NCI-H146 treated with DMSO at 0.1 percent for 48 hours (cell line): ENCODE measurements at regions not wholly inside any gene's neighbourhood (a gene's known extent, or its start where the extent isn't known, plus 50 kb on each side); places are given as distances from the start of the nearest gene placed in this dataset.

Experiments
- DNase-seq: peaks from one replicate; lab custom pipeline; 2025; ENCODE audit not compliant: unreplicated experiment; lab: John Stamatoyannopoulos, UW

DNA sequence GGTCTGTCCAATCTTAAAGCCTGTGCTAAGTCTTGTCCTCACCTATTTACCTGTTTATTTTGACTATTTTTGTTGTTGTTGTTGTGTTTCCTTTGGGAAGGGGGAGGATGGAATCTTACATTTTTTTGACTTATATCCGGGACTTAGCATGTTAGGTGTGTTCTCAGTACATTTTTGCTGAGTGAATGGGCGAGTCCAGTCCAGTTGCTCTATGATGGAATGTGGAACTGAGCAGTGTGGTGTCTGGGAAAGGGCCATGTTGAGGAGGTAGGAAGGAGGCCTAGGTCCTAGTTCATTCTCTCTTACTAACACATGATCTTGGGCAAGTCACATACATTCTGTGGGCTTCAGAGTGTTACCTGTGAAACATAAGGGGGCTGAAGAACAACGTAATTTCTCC lies 80.9 kb upstream of the SLC38A2 start:
- no peak for DNase-seq

DNA sequence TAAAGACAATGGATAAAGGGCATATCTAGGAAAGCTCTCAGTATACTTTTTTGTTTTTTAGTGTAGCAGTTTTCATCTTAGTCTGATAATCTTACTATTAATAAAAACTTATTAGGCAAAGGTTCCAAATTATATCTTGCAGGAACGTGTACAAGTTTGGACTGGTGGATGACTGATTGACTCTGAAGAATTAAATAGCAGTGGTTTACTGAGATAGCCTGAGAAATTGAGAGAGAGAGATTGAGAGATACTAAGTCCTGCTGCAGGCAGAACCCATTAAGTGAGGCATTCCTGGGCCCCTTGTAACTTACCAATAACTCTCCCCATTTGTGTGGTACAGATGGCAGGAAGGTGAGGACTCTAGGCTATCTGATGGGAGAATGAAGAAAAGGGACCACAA lies 80.2 kb upstream of the SLC38A2 start:
- DNase-seq = no peak

DNA sequence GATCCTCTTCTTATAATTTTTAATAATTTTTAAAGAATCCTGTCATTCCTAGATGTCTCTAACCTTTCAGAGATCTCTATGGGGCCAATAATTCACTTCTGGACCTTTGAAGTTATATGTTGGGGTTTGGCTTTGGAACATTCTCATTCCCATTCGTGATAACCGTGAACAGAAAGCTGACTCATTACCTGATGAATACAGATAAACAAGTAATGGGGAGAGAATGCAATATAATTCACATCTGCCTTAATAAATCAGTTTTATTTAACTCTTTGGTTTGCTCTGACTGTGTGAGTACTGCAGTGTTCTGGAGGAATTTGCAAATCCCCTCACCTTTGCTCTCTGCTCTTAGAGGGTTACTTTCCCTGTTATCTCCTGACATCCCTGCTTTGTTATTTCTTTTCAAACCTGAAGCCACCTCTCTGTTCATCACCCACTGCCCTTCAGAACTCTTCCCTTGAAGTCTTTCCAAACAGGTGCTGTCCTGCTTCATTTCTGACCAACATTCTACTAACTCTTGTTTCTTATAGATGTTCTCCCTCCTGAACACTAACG lies 79.6 kb upstream of the SLC38A2 start:
- DNase-seq = no peak

DNA sequence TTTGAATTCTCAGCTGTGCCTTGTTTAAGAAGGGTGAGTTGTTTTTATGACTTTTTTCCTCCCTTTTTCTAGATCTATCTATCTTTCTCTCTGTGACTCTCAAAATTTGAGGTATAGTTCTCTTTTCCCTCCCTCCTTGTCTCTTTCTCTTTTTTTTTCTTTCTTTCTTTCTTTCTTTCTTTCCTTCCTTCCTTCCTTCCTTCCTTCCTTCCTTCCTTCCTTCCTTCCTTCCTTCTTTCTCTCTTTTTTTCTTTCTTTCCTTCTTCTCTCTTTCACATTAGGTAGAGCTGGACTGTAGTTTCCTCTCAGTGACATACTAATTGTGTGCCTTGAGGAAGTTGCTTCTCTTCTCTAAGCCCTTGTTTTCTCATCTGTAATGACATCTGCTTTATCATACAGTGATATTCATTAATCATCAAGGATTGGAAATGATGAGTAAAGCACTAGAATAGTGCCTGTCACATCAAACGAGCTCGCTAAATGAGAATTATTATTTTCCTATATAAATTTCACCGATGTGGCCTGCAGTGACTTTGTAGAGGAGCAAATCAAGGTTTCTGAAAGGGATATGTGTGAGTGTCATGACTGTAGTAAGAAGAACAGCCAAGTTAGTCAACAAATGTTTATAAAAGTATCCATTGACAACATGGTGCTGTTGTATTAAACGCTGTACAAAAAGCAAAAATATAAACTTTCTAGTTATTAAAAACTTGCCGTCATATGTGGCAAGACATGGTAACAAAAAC lies 78.9 kb upstream of the SLC38A2 start:
- no peak for DNase-seq

- no peak for DNase-seq
These were observed 77.7 kb upstream of the SLC38A2 start for GRCh38 chr12:46450279-46450748.

GRCh38 chr12:46449856-46450255 lies 77.3 kb upstream of the SLC38A2 start:
- no peak for DNase-seq

GRCh38 chr12:46449316-46449715 lies 76.7 kb upstream of the SLC38A2 start:
- no peak for DNase-seq

- DNase-seq = no peak
These were observed 74.1 kb upstream of the SLC38A2 start for GRCh38 chr12:46446645-46447044.

DNA sequence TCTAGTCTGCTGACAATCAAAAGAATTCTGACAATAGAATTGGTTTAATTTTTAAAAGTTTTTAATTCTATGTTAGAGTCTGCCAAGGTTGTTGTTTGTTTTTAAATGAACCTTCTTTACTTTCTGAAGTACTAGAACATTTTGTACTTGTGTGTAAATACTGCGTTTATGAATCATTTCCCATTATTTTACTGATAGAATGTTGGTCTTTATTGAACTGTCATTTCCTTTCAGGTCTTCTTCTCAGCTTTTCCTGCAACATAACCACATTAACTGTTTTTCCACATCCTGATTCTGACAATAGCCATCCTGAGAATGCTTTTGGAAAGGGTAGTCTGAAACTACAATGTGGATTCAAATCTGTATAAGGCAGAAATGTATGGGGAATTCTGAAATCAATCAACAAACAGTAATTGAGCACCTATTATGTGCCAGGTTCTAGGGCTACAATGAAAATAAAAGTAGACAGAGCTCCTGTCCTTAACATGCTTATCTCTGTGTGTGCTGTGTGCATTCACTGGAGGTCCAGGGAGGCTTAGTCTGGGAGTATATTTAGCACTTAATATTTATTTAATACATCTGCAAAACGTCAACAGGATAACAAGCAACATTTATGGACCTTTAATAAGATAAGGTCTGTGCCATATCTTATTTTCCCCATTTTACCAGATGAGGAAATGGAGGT lies 73.1 kb upstream of the SLC38A2 start:
- DNase-seq = no peak

GRCh38 chr12:46445093-46445492 lies 72.5 kb upstream of the SLC38A2 start:
- no peak for DNase-seq

DNA sequence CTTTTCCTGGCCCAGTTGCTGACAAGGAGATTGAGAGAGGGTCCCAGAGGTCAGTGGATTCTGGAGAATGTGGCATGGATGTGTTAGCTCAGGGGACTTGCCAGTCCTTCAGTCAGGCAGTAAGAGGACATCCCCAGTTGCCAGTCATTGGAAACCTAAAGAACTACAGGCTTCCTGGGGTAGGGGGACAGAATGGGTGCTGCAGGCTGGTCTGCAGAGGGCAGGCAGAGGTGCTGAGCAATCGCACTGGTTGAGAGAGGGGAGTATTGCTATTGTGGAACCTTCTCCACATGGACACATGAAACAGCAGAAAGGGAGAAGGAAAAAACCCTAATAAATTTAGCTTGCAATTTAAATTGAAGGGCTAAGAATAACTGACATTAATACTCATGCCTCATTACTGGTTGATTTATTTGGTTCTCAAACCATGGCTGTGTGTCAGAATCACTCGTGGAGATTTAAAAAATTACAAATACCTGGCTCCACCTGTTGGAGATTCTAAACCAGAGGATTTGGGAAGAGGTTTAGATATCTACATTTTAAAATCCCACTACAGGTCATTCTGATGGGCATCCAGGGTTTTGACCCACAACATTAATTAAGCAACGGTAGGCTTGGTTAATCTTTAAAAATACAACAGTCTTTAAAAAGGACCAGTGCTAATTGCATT lies 71.2 kb upstream of the SLC38A2 start:
- no peak for DNase-seq

DNA sequence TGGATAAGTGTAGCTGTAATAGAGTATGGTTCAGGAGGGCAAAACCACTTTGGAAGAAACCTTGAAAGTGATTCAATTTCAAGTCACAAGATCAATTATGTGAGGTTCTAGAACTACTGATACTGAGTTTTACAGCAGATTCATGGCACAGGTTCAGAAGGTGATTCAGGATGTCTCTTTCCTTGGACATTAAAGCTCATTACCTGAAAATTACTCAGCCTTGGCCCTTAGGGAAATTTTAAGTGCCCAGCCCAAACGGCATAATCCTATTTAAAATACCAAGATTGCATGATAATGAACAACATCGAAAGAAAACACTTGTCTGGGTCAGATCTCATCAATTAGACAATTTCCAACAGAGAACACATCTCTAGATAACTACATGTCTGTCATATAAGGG lies 70.2 kb upstream of the SLC38A2 start:
- DNase-seq = no peak

GRCh38 chr12:46442239-46442638 lies 69.7 kb upstream of the SLC38A2 start:
- DNase-seq = no peak

GRCh38 chr12:46439793-46440511 lies 67.4 kb upstream of the SLC38A2 start:
- no peak for DNase-seq

DNA sequence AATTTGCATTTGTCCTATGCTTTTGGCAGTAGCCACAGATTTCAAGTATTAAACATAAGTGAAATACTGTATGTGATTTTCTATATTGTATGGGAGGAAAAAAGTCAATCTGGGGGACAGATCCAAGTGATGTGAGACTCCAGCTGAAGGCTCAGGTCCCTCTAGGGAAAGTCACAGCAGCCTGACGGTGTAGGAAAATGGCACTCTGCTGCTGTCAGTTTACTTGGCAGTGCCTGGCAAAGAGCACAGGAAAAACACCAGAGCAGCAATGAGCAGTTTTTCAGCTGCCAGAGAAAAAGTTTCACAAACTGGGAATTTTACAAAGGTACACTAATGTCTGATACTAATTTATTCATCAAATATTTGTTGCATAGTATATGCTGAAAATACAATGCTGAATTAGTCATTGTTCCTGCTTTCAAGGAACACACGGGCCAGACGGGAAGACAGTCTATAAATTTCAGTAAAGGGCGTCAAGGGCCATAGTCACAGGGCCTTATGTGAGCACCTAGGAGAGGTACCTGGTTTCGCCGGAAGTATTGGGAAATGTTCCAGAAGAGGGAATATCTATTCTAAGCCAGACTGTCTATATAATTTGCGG lies 66.2 kb upstream of the SLC38A2 start:
- DNase-seq = no peak

DNA sequence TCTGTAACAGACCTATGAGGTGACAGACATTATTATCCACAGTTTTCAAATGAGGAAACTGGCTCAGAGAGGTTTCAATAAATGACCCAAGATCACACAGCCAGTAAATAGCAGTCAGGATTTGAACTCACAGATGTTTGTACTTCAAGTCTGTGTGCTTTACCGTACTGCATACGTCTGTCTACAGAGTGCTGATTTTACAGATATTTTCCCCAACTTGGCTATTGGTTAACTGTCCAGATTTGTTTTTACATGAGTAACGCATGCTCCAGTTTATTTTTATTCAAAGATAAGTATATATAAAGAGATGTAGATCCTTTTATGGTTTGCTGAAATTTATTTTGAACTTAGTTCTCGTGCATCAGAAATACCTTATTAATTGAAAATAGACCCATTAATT lies 65.7 kb upstream of the SLC38A2 start:
- DNase-seq = no peak

GRCh38 chr12:46437469-46437868 lies 64.9 kb upstream of the SLC38A2 start:
- DNase-seq = no peak

- DNase-seq = no peak
These were observed 64.2 kb upstream of the SLC38A2 start for GRCh38 chr12:46436747-46437146.

DNA sequence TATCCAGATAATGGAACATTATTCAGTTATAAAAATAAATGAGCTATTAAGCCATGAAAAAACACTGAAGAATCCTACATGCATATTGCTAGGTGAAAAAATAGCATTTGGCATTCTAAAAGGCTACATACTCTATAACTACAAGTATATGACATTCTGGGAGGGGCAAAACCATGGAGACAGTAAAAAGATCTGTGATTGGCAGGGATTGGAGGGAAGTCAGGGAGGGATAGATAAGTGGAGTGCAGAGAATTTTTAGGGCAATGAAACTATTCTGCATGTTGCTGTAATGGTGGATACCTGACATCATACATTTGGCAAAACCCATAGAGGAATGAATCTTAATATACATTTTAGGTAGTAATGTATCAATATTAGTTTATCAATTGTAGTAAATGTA lies 63.1 kb upstream of the SLC38A2 start:
- no peak for DNase-seq

DNA sequence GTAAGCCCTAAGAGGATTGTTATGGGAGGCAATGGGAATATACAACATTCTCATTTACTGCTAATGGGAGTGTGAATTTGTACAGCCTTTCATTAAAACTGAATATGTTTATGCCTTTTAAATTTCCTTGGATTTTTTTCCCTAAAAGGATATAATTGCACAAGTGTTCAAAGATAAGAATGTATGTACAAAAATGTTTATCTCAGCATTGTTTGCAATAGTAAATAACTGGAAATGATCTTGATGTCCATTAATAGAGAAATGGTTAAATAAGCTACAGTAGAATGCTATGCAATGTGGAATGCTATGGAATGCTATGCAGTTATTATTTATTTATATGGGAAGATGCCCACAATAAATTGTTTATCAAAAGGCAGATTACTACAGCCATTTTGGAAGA lies 62.5 kb upstream of the SLC38A2 start:
- DNase-seq = no peak

DNA sequence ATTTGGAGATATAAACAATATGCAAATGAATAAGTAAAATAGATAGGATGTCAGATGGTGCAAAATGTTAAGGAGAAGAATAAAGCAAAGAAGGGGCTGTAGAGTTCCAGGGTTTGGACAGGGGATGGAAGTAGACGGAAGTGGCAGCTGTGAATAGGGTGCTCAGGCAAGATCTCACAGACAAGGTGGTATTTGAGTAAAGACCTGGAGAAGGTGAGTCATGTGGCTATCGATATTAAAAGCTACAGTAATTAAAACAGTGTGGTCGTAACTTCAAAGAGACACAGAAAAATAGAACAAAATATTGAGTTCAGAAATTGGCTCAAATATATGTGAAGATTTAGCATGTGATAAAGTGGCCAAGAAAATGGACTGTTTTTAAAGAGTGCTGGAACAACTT lies 61.3 kb upstream of the SLC38A2 start:
- no peak for DNase-seq
